Endothelial cell (in vitro differentiated cells): ENCODE measurements at regions not wholly inside any gene's neighbourhood (a gene's known extent, or its start where the extent isn't known, plus 50 kb on each side); places are given as distances from the start of the nearest gene placed in this dataset.

ENCODE experiments used
- DNase-seq: peaks from one replicate; pipeline ENCODE4 v3.0.0; 2021; ENCODE audit warnings: low spot score
- H3K27ac Mint-ChIP-seq: one replicate; pipeline ENCODE4 v1.8.0; 2021; ENCODE audit warnings: mixed read lengths, inconsistent platforms; ENCODE audit not compliant: unreplicated experiment
- H3K27me3 Mint-ChIP-seq: one replicate; pipeline ENCODE4 v1.8.0; 2021; ENCODE audit warnings: mild to moderate bottlenecking, moderate library complexity, mixed read lengths, inconsistent platforms; ENCODE audit not compliant: unreplicated experiment
- H3K36me3 Mint-ChIP-seq: one replicate; pipeline ENCODE4 v1.8.0; 2021; ENCODE audit warnings: mild to moderate bottlenecking, low read depth, mixed read lengths, inconsistent platforms; ENCODE audit not compliant: unreplicated experiment
- H3K4me1 Mint-ChIP-seq: one replicate; pipeline ENCODE4 v1.8.0; 2021; ENCODE audit warnings: mild to moderate bottlenecking, mixed read lengths, inconsistent platforms; ENCODE audit not compliant: unreplicated experiment
- H3K4me3 Mint-ChIP-seq: one replicate; pipeline ENCODE4 v1.8.0; 2021; ENCODE audit warnings: mild to moderate bottlenecking, mixed read lengths, inconsistent platforms; ENCODE audit not compliant: unreplicated experiment
- H3K9me3 Mint-ChIP-seq: one replicate; pipeline ENCODE4 v1.8.0; 2021; ENCODE audit warnings: mixed read lengths, inconsistent platforms; ENCODE audit not compliant: unreplicated experiment
- TF ChIP-seq, protein P1 (sequence below): fragments of 200-600 bp; sonication (generic); IDR thresholded peaks from one replicate; pipeline ENCODE4 v1.5.0; 2021; ENCODE audit warnings: antibody characterized with exemption; ENCODE audit not compliant: unreplicated experiment

- H3K9me3 Mint-ChIP-seq, result no peaks in the 10 kb centered on the region
- H3K27ac Mint-ChIP-seq, result no peak overlapping the region
- peaks cover 13% of the 10 kb centered on the region for H3K36me3 Mint-ChIP-seq
- H3K4me3 Mint-ChIP-seq, result no peak overlapping the region
- TF ChIP-seq, protein P1, sequence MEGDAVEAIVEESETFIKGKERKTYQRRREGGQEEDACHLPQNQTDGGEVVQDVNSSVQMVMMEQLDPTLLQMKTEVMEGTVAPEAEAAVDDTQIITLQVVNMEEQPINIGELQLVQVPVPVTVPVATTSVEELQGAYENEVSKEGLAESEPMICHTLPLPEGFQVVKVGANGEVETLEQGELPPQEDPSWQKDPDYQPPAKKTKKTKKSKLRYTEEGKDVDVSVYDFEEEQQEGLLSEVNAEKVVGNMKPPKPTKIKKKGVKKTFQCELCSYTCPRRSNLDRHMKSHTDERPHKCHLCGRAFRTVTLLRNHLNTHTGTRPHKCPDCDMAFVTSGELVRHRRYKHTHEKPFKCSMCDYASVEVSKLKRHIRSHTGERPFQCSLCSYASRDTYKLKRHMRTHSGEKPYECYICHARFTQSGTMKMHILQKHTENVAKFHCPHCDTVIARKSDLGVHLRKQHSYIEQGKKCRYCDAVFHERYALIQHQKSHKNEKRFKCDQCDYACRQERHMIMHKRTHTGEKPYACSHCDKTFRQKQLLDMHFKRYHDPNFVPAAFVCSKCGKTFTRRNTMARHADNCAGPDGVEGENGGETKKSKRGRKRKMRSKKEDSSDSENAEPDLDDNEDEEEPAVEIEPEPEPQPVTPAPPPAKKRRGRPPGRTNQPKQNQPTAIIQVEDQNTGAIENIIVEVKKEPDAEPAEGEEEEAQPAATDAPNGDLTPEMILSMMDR, result no peak
- DNase-seq, result no peak
- peaks cover 5% of the 10 kb centered on the region for H3K27me3 Mint-ChIP-seq
- no peaks in the 10 kb centered on the region for H3K4me1 Mint-ChIP-seq
Observed at GRCh38 chr17:63232565-63233310, 213.4 kb downstream of the CYB561 start.

DNA sequence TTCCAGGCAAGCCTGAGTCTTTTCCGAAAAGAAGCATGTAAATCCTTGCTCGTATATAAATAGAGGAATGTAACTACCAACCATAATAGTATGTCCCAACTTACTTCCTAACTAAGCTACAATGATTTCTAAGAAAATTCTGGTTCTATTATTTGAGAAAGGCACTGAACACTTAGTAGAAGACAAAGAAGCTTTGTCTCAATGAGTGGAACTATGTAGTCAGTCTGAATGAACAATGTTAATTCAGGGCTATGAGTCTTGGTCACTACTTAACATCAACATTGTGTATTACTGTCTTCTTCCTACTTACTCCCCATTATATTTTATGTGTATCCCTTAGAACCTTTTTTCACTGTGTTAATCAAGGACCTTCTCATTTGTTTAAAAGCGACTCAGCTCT is 206.0 kb downstream of the CYB561 start:
- no peak overlapping the region for H3K27ac Mint-ChIP-seq
- no peak for DNase-seq
- peaks cover 2% of the 10 kb centered on the region for H3K27me3 Mint-ChIP-seq
- H3K4me1 Mint-ChIP-seq, result no peaks in the 10 kb centered on the region
- no peak overlapping the region for H3K4me3 Mint-ChIP-seq
- no peaks in the 10 kb centered on the region for H3K9me3 Mint-ChIP-seq
- TF ChIP-seq, protein P1, result no peak
- peaks cover 28% of the 10 kb centered on the region for H3K36me3 Mint-ChIP-seq

DNA sequence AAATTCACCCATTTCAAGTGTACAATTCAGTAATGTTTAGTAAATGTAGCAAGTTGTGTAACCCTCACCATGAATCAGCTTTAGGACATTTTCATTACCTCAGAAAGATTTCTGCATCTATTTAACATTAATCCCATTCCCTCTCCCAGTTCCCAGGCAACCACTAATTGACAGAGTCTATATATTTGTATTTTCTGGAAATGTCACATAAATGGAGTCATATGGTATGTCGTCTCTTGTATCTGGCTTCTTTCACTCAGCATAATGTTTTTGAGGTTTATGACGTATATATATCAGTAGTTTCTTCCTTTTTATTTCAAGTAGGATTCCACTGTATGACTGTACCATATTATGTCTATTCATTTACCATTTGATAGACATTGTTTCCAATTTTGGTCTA is 199.8 kb downstream of the CYB561 start:
- Mint-ChIP-seq H3K27ac (no peak overlapping the region), H3K27me3 (peaks cover 1% of the 10 kb centered on the region), H3K4me1 (peaks cover 5% of the 10 kb centered on the region), H3K4me3 (no peak overlapping the region), H3K9me3 (no peaks in the 10 kb centered on the region), H3K36me3 (peaks cover 16% of the 10 kb centered on the region)
- DNase-seq, result no peak
- TF ChIP-seq, protein P1, result no peak

GRCh38 chr17:63247706-63248105 is 198.4 kb downstream of the CYB561 start:
- Mint-ChIP-seq H3K27ac (peak overlapping the region; percentile 25), H3K4me3 (no peak overlapping the region), H3K4me1 (peaks cover 5% of the 10 kb centered on the region), H3K36me3 (peaks cover 16% of the 10 kb centered on the region), H3K27me3 (peaks cover 1% of the 10 kb centered on the region), H3K9me3 (no peaks in the 10 kb centered on the region)
- TF ChIP-seq, protein P1, result no peak
- DNase-seq, result no peak

DNA sequence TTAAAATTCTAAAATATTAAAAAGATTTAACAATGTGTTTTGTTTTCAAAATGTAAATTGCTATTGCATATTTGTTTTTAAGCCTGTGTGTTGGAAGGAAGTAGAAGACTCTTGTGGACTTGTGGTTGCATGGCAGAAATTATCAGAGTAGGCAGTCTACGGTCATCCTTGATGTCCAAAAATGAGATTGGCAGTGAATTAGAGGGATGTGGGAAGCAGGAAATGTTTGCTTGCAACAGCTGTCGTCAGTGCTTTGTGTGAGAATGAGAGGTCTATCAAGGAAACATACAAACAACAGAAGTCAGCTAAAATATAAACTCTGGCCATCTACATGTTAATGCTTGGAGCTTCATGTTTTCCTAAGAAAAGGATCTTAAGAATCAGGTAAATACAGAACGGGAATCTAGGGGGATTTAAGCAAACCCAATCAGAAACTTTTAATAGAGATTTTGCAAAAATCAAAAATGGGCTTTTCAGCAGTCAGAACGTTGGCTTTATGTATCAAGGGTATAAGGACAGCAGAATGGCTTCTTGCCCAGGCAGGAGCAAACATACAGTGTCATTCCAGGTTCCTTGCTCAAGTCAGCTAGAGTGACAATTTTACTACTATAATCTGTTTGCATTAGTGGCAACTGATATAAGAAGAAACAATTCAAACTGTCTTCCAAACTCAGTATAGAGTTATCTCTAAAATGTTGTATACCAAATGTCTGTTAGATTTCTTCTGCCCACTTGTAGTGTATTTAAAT is 196.7 kb downstream of the CYB561 start:
- DNase-seq, result no peak
- H3K9me3 Mint-ChIP-seq, result no peaks in the 10 kb centered on the region
- peaks cover 7% of the 10 kb centered on the region for H3K36me3 Mint-ChIP-seq
- peaks cover 1% of the 10 kb centered on the region for H3K27me3 Mint-ChIP-seq
- H3K4me3 Mint-ChIP-seq, result no peak overlapping the region
- TF ChIP-seq, protein P1, result no peak
- H3K27ac Mint-ChIP-seq, result peak overlapping the region; percentile 91
- H3K4me1 Mint-ChIP-seq, result peaks cover 5% of the 10 kb centered on the region
